GM12891 (cell line): ENCODE measurements at regions not wholly inside any gene's neighbourhood (a gene's known extent, or its start where the extent isn't known, plus 50 kb on each side); places are given as distances from the start of the nearest gene placed in this dataset.

ENCODE experiments used
- PAX5 ChIP-seq: IDR thresholded peaks from 2 replicates; pipeline ENCODE4 v1.6.1; 2011; ENCODE audit warnings: low read length, moderate library complexity, mild to moderate bottlenecking; ENCODE audit not compliant: insufficient read depth, severe bottlenecking
- POLR2A ChIP-seq: IDR thresholded peaks from 2 replicates; pipeline ENCODE4 v1.6.1; 2011; ENCODE audit warnings: low read depth, low read length, control low read depth
- POLR2AphosphoS5 ChIP-seq: IDR thresholded peaks from 2 replicates; pipeline ENCODE4 v1.6.1; 2011; ENCODE audit warnings: low read depth, low read length, control low read depth
- SPI1 ChIP-seq: IDR thresholded peaks from 2 replicates; pipeline ENCODE4 v1.6.1; 2011; ENCODE audit warnings: low read depth, low read length, control low read depth
- TAF1 ChIP-seq: IDR thresholded peaks from 2 replicates; pipeline ENCODE4 v1.6.1; 2011; ENCODE audit warnings: low read depth, low read length, control low read depth

GRCh38 chr5:2912741-2913140 lies 161.3 kb upstream of the IRX2 start:
- TF ChIP-seq POLR2A, result no peak
- TF ChIP-seq POLR2AphosphoS5, result no peak
- TF ChIP-seq TAF1, result no peak
- TF ChIP-seq PAX5, result no peak
- TF ChIP-seq SPI1, result no peak
